ENCODE measurements at regions not wholly inside any gene's neighbourhood (a gene's known extent, or its start where the extent isn't known, plus 50 kb on each side); places are given as distances from the start of the nearest gene placed in this dataset.

- no peak for TF ChIP-seq GATA2 (IDR thresholded peaks at IDR 0.05; ENCODE audit: low read depth, low read length)
- no peak for TF ChIP-seq GATA3 (IDR thresholded peaks at IDR 0.05; ENCODE audit: low read depth, low read length)
These were observed 213.4 kb downstream of the ATPSCKMT start for GRCh38 chr5:10036136-10036815.

Measured in SH-SY5Y (cell line).